IPS DF 19.7 (cell line): ENCODE measurements at regions not wholly inside any gene's neighbourhood (a gene's known extent, or its start where the extent isn't known, plus 50 kb on each side); places are given as distances from the start of the nearest gene placed in this dataset.

Experiments used
- DNase-seq: peaks from one replicate; pipeline ENCODE4 v3.0.0-alpha.2; 2013; ENCODE audit warnings: low read depth, low spot score

DNA sequence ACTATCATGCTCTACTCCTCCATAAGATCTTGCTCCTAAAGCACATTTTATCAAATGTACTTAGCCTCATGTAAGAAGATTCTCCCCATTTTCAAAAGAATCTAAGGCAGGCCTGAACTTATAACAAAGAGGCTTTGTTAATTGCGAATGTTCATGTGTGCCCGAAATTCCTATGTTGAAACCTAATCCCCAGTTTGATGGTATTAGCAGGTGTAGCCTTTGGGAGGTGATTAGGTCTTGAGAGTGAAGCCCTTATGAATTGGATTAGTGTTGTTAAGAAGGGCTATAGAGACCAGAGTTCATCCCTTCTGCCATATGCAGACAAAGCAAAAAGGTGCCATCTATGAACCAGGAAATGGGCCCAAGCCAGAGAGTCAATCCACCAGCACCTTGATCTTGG, 234.5 kb downstream of the PAX3 start:
- DNase-seq: no peak

DNA sequence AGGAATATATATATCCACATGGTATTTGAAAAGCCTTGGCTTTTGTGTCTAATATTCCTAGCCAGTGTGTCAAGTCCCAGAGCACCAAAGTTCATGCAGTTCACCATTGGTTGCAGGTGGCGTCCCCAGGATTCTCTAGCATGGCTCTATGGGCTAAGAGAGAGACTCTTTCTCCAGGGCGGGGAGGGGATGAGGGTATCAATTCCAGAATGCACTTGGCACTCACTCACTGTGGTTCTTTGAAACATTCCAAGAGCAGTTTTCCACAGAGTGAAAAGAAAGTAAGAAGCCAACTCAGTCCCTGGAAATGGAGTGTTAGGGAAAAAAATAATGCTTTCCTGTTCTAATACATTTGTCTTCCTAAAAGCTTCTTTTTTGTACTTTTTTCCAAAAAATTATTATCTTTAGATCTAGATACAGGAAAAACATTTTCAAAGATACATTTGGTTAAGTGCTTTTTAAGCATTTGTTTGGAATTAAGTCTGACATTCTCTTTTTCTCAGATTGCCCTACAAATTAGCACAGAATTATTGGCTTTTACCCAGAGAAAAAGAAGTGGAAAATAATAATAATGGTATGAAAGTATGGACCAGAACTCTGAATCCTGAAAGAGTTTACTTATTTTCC, 239.9 kb downstream of the PAX3 start:
- DNase-seq: no peak

DNA sequence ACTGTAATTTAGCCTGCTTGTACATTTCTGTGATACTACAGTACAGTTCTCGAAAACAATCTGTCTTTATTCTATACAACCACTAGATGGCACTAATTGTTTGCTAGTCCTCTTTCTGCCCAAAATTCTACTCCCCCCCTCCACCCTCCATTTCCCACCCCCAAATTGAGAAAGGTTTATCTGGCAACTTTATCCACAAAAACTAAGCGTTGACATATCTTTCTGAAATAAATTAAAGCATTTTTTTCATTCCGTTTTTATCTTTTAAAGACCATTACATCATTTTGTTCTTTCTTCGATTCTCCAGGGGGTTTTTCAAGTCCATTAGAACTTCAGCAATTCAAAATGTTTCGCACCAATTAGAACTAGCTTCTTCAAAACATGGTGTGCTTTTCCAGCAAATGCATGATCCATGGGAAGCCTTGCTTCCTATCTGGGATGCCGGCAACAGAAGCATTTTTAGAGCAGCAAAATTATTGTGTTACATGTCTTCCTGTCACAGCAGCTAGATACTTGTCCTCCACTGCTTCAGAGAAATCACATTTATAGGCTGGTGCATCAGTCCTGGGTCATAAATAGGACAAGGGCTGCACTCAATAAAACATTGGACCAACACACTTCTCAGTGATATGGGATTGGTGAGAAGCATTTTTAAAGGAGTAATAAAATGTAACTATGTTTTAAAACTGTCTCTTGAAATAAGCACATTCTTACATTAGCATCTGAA, 241.3 kb downstream of the PAX3 start:
- DNase-seq: no peak

DNA sequence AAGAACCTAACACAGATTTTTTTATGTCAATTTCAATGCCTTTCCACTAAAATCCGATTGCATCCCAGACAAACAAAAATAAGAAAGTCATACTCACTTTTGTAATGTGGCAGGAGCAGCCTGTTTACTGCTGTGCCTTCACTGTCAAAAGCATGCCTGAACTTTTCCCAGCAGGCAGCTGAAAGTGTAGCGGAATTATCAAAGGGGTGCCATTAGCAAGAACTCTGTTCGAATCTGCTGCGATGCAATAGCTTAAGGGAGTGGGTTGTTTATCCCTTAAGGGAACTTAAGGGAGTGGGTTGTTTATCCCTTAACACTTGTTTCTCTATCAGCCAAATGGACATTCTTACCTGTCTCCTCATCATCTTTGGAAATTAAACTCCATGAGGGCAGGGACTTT, 243.5 kb downstream of the PAX3 start:
- no peak for DNase-seq

DNA sequence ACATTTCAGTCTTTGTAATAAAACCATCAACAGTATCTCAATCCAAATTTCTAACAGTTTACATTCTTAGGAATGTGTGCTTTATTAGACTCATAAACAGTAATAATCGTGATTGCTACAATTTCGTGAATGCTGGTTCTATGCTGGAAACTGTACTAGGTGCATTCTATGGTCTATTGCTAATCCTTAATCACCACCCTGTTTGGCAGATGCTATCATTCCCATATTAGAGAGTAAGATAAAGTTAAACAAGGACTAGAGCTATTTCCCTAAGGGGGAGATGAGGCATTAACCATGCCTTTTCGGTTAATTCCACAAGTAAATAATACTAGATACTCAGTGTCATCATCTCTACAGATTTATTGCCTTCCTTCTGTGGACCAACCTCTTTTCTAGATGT, 244.0 kb downstream of the PAX3 start:
- no peak for DNase-seq

DNA sequence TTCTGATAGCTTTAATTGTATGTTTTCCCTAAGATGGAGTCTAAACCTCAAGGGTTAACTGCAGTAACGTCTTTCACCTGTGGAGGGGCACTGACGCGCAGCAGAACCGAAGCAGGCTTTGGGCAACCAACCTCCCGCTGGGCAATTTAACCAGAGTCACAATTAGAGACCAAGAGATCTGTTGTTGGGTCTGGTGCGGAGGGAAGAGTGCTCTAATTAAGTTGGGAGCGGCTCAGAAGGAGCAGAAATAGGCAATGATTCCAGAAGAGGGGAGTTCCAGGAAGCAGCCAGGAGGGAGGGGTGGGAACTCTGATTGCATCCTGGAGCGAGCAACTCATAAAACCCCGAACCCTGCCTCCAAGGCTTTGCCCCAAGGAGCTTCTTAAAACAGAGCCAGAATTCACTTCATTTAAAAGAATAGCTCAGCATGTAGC, 245.8 kb downstream of the PAX3 start:
- DNase-seq: peak; percentile 79

DNA sequence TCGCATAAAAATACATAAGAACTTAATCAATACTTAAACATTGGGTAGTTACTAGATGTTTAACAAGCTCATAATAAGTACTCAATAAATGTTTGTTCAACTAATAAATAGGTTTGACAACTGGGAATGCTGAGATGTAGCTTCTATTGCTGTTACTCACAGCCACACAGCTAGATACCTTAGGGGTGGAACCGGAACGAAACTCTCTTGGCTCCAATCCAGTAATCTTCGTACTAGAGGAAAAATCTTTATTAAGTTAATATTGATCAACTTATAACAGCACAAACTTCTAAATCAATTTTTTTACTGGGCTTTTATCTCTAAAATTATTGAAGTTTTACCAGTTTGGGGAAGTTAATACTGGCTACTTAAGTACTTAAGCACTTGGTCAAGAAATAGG, 247.8 kb downstream of the PAX3 start:
- no peak for DNase-seq

DNA sequence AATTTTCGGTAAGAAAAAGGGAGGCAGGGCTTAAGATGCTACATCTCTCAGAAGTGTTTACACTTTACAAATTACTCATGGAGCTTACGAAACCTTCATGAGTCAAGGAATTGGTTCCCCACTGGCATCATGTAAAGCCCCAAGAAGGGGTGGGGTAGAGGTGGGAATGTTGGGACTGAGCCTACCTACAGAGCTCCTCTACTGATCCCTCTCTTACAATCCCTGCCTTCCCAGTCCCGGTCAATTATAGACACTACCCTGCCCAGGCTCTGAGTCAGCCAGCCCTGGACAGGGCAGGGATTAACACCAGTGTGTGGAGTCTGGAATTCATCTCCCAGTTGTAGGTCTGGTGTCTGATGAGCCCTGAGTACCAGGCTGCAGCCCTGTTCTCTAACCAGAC, 248.9 kb downstream of the PAX3 start:
- no peak for DNase-seq

DNA sequence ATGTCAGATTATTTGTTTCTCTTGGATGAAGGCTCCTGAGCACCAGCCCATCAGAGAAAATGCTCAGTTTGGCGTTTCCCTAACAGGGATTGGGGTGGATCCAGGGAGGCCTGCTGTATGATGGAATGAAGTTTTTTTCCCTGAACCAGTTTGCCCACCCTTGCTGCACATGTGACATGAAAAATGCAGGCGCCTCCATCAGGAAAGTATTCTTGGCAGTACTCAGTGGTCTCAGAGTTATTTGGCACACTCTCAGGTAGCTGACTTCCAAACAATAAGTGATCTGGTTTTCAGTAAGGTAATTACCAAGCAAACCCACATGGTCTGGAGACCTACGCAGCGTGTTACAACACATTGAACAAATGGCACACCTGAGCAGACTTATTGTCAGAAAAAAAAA, 254.9 kb downstream of the PAX3 start:
- DNase-seq: no peak

DNA sequence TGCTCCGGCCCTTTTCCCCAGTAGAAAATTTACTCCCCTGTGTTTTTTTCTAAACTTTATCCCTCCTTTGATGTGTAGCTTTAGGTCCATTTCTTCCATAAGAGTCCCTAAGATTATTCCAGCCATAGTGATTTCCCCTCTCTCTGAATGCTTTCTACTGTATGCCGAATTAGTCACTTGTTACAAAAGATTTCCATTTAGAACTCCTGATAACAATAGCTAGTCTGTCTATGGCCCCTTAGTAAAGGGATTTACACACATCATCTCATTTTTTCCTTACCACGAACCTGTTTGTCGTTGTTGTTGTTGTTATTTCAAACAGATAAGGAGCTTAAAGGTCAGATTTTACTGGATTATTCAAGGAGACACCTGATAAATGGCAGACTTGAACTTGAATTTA, 256.1 kb downstream of the PAX3 start:
- DNase-seq: no peak

DNA sequence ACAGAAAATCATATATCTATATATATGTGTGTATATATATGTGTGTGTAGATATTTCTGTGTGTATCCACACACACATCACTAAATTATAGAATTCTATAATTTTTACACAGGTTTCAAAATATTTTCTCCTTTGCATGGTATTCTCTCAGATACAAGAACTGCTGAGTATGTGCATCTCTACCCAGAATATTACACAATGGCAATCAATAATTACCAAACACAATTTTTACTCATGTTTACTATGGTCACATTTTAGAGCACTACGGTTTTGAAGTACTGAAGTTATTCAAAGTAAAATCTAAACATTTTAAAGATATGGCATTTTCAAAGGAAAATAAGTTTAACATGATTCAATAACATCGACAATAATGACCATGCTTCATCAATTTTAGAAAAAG, 258.5 kb downstream of the PAX3 start:
- no peak for DNase-seq

DNA sequence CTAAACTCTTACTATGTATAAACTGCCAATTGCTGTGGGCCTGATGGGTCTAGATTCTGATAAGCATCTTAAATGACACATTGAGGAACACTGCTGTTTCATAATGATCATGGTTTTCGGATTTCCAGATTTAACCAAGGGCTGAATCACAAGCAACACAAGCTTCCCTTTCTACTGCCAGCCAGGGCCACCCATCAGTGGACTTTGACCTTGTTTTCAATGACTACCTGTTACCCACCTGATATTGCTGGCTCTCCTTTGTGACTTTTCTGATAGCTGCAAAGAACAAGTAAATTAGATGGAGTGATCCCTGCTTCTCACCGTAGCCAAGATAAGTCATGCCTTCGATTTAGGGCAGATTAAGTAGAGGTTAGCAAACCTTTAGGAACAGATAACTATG, 259.0 kb downstream of the PAX3 start:
- no peak for DNase-seq

DNA sequence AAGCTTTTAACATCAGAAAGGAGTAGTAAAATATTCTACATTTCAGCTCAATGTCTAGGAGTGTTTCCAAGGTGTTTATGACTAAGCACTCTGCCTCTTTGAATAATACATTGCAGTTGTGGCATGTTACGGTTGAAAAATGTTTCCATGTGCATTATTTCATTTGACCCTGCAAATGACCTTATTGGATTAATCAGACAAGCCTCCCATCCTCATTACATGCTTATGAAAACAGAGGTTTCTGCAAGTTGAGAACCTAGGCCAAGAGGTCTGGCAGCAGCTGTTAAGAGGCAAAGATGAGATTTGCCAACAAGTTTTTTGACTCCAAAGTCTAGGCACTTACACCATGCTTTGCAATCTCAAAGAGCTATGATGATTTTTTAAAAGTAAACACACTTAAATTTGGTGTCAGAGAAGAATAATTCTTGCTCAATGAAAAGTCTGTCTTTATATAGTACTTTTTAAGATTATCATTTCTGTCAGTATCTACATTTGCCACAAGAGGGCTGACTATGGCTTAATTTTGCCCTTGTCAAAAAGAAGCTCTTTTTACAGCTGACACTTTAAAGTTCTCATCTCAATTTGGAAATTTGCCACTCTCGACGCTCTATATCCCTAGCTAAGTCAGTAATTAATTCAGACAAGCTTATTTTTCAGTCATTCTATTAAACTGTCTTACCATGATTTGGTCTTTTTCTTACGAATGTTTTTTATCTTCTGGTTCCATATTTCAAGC, 260.6 kb downstream of the PAX3 start:
- DNase-seq: no peak

DNA sequence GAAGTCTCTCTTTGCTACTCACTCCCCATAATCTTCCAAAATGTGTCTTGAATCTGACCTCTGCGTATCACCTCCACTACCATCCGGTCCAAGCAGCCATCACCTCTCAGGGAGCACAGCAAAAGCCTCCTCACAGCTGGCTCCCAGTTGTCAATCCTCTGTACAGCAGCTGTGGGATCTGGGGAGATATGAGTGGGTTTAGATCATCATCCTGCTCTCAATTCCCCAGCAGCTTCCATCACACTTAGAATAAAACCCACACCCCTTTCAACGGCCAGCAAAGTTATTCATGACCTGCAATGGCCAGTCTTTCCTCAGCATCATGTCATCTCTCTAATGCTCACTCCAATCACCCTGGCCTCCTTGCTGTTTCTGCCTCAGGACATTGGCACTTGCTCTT, 261.6 kb downstream of the PAX3 start:
- no peak for DNase-seq

DNA sequence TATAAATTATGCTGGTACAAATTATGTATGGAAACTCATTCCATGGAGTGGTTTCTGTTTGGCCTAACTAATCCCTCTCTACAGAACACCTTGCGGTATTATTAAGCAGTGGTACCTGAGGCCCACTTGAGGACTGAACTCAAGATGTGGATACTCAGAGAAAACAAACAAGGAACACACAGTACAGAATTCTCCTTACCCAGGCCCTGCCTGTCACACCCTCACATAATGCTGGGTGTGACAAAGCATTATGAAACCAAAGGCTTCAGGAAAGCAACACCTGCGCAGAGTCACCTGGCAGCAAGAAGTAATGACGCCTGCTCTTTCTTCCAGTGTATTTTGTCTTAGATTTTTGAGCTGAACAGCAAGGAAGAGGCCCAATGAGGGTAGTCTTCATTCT, 264.7 kb downstream of the PAX3 start:
- no peak for DNase-seq

DNA sequence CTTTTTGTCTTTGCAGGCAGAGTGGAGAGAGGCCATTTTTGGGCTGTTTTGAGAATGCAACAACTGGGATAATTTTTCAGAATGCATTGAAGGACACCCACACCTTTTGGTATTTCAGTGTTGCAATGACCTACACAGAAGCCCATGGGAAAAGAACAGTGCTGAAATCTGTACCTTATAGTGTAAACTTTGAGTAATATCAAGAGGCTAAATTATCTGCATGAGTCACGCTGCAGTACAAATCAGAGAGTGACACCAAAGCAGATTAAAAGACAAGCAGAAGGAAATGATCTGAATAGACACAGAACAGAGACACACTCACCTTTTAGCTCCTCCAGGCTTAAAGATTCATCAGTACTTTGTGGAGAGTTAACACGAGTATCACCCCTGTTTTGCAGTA, 265.3 kb downstream of the PAX3 start:
- no peak for DNase-seq

DNA sequence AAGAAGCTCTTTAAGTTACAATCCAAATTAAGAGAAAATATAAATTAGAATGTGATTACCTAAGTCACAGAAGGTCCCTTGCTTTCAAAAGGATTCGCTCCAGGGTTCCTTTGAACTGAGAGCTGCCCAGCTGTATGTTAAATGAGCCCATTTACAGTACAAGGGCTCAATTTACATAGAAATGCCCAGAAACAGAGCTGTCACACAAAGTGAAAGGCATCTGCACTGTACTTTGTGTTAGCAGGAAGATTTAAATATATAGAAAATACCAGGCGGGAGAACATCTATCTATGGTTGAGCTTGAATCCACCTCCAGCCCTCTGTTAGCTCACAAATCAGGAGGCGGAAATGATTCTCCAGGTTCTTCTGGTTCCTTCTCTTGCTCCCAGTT, 272.9 kb downstream of the PAX3 start:
- peak; percentile 75 for DNase-seq

DNA sequence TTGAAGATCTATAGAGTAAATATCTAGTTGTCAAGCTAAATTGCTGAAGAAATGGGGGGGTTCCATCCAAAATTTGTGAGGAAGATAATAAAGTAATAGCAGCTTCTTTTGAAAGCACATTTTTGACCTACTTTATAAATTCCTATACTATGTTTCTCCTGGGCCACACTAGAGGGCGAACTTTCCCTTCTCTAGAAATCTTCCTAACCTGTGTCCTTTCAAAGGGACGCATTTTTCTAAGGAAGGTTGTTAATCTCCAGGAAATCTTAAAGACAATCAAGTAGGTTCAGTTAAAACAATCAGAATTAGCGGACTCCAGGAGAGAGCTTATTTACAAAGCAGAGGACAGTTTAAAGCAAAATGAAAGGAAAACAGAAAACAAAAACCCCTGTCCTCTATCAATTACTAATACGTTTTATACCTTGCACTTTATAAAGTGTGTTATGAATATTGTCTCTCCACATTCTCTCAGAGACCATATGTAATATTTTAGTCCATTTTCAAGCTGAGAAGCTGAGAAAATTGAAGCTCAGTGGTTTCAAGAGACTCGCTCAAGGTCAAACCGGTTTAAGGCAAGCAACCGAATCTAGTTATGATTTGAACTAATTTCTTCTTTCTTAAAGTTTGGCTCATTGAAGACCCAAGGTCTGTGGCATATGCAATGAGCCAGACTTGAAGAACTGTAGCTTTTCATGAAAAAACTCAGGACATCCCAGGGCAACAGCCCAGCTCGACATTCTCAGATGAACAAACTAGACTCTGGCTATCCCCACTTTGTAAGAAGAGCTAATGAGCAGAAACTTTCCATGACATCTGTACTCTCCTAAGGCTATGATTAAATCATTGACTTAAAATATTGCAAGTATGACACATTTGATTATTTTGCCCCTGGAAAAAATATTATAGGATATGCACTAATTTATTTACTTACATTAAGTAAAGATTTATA, 273.6 kb downstream of the PAX3 start:
- DNase-seq: peak; percentile 28

DNA sequence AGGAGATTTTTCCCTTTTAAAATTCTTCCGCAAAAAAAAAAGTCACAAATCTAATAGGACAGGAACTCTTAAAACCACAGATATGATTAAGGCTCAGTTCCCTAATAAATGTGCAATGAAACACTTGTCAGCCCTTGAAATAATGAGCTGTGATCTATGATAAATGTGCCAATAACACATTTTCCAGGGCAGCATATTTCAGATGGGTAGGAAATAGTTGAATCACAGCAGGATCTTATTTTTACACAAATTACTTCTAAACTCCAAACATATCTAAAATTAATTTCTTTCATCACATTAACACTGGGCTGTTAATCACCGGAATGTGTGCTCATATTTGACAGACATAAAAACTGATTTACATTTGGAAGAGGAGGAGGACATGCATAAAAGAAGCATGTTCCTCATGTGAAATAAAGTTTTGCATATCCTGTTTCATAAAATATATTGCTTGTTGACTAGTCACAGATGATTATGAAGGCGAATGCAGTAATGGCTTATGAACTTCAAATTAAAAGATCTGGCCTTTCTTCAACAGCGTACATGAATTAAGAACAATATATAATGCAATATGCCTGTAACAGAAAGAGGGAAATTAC, 281.4 kb downstream of the PAX3 start:
- no peak for DNase-seq

DNA sequence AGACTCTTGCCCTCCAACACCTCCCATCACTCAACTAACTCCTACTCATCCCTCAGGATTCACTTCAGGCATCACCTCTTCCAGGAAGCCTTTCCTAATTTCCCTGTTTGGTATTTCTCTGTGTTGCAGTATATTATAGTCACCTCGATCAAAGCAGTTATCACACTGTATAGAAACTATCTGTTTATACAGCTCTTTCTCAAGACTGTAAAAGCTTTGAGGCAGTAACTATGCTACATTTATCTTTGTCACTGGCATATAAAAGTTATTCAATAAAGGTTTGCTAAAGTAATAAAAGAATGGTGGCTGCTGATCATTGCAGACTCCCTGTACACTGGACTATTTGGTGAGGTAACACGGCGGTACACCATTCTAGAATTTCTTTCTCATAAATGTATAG, 284.9 kb downstream of the PAX3 start:
- no peak for DNase-seq

DNA sequence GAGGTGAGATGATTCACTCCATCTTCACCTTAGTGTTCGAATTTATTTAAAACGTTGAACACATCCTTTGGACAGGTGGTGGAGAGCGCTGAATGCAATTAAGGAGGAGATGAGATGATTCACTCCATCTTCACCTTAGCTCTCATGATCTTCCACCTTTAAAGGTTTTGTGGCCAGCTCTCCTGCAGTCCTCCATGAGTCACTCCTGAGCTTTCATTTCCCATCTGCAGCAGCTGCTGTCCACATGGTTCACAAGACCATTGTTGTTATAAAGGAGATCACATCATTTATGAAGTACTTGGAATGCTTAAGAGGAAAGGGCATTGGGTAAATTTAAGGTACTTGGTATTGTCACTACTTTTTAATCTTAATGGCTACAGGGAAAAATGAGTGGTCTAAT, 298.5 kb downstream of the PAX3 start:
- no peak for DNase-seq

DNA sequence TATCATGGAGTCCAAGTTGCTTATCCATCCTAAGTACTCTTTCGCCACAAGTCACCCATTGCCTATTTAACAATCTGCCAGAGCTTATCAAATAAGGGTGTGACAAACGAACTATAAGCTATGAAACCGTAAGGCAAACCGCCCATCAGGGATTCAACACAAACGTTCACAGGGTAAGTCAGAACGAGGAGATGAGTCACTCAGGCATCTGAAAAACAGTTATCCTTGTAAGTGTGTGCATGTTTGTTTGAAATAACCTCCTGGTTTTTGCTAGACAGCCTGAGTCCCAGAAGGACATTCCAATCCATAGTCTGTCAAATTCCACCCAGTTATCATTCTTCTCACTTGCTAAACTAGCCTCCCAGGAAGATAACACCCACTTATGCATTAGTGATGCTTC, 299.1 kb downstream of the PAX3 start:
- DNase-seq: no peak
